Karpas-422 (cell line): ENCODE measurements at regions not wholly inside any gene's neighbourhood (a gene's known extent, or its start where the extent isn't known, plus 50 kb on each side); places are given as distances from the start of the nearest gene placed in this dataset.

Experiments
- DNase-seq: peaks from one replicate; pipeline ENCODE4 v3.0.0-alpha.2; 2015
- H2AFZ ChIP-seq: fragments of 200-600 bp; sonication (generic); 2 replicates; pipeline ENCODE4 v1.6.1; 2014; ENCODE audit warnings: antibody characterized with exemption, low read length, mixed read lengths
- H3K27ac ChIP-seq: fragments of 200-600 bp; sonication (generic); 2 replicates; pipeline ENCODE4 v1.5.1; 2014; ENCODE audit warnings: mild to moderate bottlenecking, low read length, moderate library complexity
- H3K27me3 ChIP-seq: fragments of 200-600 bp; sonication (generic); 2 replicates; pipeline ENCODE4 v1.6.1; 2014; ENCODE audit warnings: low read length, mixed read lengths
- H3K36me3 ChIP-seq: fragments of 200-600 bp; sonication (generic); 2 replicates; pipeline ENCODE4 v1.6.1; 2014; ENCODE audit warnings: low read length, mixed read lengths; ENCODE audit not compliant: insufficient read depth
- H3K4me1 ChIP-seq: fragments of 200-600 bp; sonication (generic); 2 replicates; pipeline ENCODE4 v1.6.1; 2014; ENCODE audit warnings: mild to moderate bottlenecking, low read length, mixed read lengths
- H3K4me2 ChIP-seq: fragments of 200-600 bp; sonication (generic); 2 replicates; pipeline ENCODE4 v1.6.1; 2014; ENCODE audit warnings: low read length, low read depth, mild to moderate bottlenecking; ENCODE audit not compliant: poor library complexity, severe bottlenecking
- H3K4me3 ChIP-seq: fragments of 200-600 bp; sonication (generic); 2 replicates; pipeline ENCODE4 v1.5.1; 2014; ENCODE audit warnings: mild to moderate bottlenecking, antibody characterized with exemption, low read length, mixed read lengths
- H3K79me2 ChIP-seq: fragments of 200-600 bp; sonication (generic); 2 replicates; pipeline ENCODE4 v1.6.1; 2014; ENCODE audit warnings: mild to moderate bottlenecking, low read length, mixed read lengths
- H3K9ac ChIP-seq: fragments of 200-600 bp; sonication (generic); 2 replicates; pipeline ENCODE4 v1.6.0; 2014; ENCODE audit warnings: low read length
- H3K9me2 ChIP-seq: fragments of 200-600 bp; sonication (generic), shearing (Covaris generic); replicated peaks from 2 replicates; pipeline ENCODE4 v1.6.0; 2014; ENCODE audit warnings: mild to moderate bottlenecking, low read length, moderate library complexity; ENCODE audit not compliant: insufficient read depth
- H3K9me3 ChIP-seq: fragments of 300-700, 200-600 bp; sonication (generic); 2 replicates; pipeline ENCODE4 v1.6.1; 2014; ENCODE audit warnings: low read length, mixed read lengths
- H4K20me1 ChIP-seq: fragments of 200-600 bp; sonication (generic); 2 replicates; pipeline ENCODE4 v1.6.1; 2014; ENCODE audit warnings: mild to moderate bottlenecking, antibody characterized with exemption, low read length, low read depth; ENCODE audit not compliant: insufficient read depth

DNA sequence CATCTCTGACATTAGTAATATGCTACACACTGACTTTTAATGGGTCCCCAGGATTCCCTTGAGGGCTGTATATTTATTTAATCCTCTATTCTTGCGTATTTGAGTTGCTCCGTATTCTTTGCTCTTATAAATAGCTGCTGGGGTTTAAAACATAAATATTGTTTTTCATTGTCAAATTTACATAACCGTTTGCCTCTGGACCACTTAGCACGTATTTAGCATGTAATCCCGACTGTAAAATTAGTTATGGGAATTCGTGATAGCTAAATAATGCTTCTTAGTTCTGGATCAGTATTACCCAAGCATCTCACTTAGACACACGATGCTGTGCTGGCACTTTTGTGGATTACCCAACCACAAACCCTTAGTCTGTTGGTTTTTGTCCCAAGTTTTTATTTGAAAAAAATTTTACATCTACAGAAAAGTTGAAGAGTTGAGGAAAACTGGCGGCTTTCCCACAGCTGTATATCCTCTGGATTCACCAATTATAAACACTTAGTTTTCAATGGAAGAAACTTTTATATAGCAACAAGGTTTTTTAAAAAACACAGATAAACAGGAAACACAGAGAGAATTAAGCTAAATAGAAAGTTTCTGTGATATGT, 296.8 kb upstream of the TPM1 start:
- Histone ChIP-seq H2AFZ (no peak overlapping the region), H3K27ac (no peak overlapping the region), H3K4me2 (no peak overlapping the region), H3K36me3 (no peaks in the 10 kb centered on the region), H3K4me1 (no peaks in the 10 kb centered on the region), H3K27me3 (no peaks in the 10 kb centered on the region), H3K9me2 (no peaks in the 10 kb centered on the region), H3K79me2 (no peaks in the 10 kb centered on the region), H3K9me3 (no peaks in the 10 kb centered on the region), H3K9ac (no peak overlapping the region), H4K20me1 (no peaks in the 10 kb centered on the region), H3K4me3 (no peak overlapping the region)
- no peak for DNase-seq

DNA sequence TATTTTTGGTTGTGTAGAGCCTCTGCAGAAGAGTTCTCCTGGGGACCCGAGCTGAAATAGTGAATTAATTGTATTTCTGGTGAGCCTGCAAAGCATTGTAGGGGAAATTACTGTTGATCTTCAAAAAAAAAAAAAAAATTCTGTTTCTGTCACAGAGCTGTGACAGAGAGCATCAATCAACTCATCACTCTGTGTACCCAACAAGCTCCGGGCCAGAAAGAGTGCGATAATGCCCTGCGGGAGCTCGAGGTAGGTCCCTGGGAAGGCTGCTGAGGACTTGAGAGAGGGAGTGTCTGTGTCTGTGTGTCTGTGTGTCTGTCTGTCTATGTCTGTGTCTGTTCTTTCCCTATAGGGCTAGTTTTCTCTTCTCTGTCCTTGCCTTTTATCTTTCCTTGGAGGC, 294.4 kb upstream of the TPM1 start:
- no peaks in the 10 kb centered on the region for H3K9me2 ChIP-seq
- H3K9ac ChIP-seq: no peak overlapping the region
- H3K79me2 ChIP-seq: no peaks in the 10 kb centered on the region
- H3K4me2 ChIP-seq: no peak overlapping the region
- DNase-seq: no peak
- H3K27me3 ChIP-seq: no peaks in the 10 kb centered on the region
- no peaks in the 10 kb centered on the region for H3K36me3 ChIP-seq
- H3K4me3 ChIP-seq: no peak overlapping the region
- H3K9me3 ChIP-seq: no peaks in the 10 kb centered on the region
- no peaks in the 10 kb centered on the region for H4K20me1 ChIP-seq
- no peak overlapping the region for H3K27ac ChIP-seq
- H2AFZ ChIP-seq: no peak overlapping the region
- H3K4me1 ChIP-seq: no peaks in the 10 kb centered on the region

DNA sequence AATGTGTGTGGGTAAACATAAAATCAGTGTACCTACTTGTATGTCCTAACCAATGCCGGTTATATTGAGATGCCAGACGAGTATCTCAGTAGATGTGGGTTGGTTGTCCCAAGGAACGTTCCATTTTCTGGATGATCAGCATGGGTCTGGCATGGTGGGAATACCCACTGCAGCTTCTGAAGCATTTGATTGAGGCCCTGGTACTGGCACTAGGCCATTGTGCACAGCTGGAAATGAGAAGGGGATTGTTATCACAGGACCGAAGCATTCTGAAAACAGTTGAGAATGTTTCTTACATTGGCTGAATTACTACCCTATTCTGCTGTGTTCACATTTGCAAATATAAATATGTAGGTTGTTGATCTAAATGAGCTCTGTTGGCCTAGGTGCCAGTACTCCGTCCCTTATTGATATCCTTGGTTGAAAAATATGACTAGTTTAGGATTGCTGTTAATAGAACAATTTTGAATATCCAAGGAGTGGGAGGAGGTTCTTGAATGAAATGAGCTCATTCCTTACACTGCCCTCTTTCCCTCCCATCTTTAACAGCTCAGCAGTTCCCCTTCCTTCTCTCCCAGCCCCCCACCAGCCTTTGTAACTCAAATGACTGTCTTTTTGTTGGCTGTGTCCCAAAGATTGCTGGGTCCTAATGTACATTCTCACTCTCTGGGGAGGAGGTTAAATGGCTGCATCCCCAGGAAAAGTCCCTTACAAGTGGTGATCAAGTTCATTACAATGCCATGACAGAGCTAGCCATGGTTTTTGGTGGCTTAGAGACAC, 293.3 kb upstream of the TPM1 start:
- no peaks in the 10 kb centered on the region for H3K9me3 ChIP-seq
- no peak overlapping the region for H3K4me3 ChIP-seq
- H3K27me3 ChIP-seq: no peaks in the 10 kb centered on the region
- no peaks in the 10 kb centered on the region for H3K4me1 ChIP-seq
- H3K4me2 ChIP-seq: no peak overlapping the region
- H3K9me2 ChIP-seq: no peaks in the 10 kb centered on the region
- no peaks in the 10 kb centered on the region for H3K36me3 ChIP-seq
- H4K20me1 ChIP-seq: no peaks in the 10 kb centered on the region
- H3K27ac ChIP-seq: no peak overlapping the region
- no peak overlapping the region for H2AFZ ChIP-seq
- H3K79me2 ChIP-seq: no peaks in the 10 kb centered on the region
- no peak overlapping the region for H3K9ac ChIP-seq
- DNase-seq: no peak

DNA sequence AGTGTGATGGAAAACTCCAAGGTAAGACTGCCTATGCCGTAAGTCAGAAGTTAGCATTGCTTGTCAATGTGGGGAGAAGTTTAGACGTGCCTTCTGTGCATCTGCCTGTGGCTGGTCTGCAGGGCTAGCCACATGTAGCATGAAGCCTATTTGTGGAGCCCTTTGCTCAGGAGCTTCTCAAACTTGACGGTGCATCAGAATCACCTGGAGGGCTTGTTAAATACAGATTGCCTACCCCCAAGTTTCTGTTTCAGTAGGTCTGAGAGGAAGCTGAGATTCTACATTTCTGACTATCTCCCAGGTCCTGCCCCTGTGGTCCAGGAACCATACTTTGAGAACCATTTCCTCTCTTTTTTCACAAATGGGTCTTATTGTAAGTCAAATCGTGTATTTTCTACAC, 292.1 kb upstream of the TPM1 start:
- Histone ChIP-seq H3K79me2 (no peaks in the 10 kb centered on the region), H3K4me1 (no peaks in the 10 kb centered on the region), H3K4me2 (no peak overlapping the region), H3K9me2 (no peaks in the 10 kb centered on the region), H3K9me3 (no peaks in the 10 kb centered on the region), H3K4me3 (no peak overlapping the region), H4K20me1 (no peaks in the 10 kb centered on the region), H3K27ac (no peak overlapping the region), H2AFZ (no peak overlapping the region), H3K36me3 (no peaks in the 10 kb centered on the region), H3K27me3 (no peaks in the 10 kb centered on the region), H3K9ac (no peak overlapping the region)
- no peak for DNase-seq

DNA sequence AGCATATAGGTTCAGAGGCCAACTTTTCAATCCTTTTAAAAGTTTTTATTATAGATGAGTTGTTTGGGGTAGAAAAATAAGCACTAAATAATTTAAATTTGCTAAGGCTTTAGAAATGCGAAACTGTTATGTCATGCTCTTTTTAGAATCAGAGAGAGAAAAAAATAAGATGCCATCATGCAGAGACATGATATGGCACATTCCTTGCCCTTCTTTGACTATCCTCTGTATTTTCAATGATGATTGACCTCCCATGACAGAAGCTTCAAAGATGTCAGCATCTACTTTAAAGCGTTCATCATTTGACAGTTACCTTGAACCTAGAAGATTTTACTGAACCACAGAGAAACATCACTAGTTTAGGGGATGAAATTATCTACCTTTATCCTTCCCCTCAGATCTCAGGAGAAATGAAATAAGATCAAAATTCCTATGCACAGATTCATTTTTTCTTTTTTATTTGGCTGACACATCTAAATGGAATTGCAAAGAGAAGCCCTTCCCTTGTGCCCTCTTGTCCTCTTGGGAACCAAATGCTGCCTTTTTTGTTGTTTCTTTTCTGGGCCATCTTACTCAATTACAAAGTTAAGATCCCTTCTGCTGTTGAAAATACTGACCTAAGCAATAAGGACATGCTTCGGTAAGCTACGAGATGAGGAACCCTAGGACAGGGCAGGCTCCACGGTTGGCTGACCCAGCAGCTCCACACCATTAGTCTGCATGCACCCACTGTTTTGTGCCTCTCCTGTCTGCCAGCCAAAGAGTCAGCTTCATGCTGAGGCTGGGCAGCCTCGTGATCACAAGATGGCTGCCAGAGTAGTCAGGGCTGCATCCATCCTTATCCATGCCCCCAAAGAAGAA, 289.7 kb upstream of the TPM1 start:
- Histone ChIP-seq H3K27ac (no peak overlapping the region), H3K9me3 (no peaks in the 10 kb centered on the region), H3K4me1 (no peaks in the 10 kb centered on the region), H3K27me3 (no peaks in the 10 kb centered on the region), H3K4me3 (no peak overlapping the region), H3K36me3 (no peaks in the 10 kb centered on the region), H2AFZ (no peak overlapping the region), H3K79me2 (no peaks in the 10 kb centered on the region), H3K9ac (no peak overlapping the region), H4K20me1 (no peaks in the 10 kb centered on the region), H3K9me2 (no peaks in the 10 kb centered on the region), H3K4me2 (no peak overlapping the region)
- DNase-seq: no peak

DNA sequence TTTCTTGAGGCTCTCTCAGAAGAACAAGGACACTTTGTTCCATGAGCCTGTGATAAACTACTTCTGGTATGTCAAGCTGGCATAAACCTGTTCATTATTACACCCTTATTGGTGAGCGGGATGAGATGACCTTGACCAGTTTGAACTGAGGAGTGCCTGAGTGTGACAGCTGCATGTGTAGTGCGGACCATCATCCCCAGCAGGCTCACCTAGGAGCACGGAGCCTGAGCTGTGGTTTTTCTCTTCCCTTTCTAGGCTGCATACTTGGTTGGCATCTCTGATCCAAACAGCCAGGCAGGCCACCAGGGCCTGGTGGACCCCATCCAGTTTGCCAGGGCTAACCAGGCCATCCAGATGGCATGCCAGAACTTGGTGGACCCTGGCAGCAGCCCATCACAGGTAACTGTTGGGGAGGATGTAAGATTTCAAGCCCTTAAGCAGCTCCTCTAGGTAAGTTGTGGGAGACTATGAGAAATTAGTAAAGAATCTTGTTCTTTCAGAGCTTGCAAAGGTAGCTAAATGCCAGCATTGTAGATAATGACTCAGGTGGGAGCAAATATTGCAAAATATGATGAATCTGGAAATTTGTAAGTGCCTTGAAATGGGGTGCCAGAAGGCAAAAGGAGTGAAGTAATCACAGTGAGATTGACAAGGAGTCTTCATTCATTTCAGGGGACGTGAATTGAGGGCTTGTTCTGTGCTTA, 288.9 kb upstream of the TPM1 start:
- Histone ChIP-seq H3K4me2 (no peak overlapping the region), H2AFZ (no peak overlapping the region), H3K27me3 (no peaks in the 10 kb centered on the region), H3K9me2 (no peaks in the 10 kb centered on the region), H3K79me2 (no peaks in the 10 kb centered on the region), H3K36me3 (no peaks in the 10 kb centered on the region), H3K9me3 (no peaks in the 10 kb centered on the region), H3K9ac (no peak overlapping the region), H3K27ac (no peak overlapping the region), H3K4me1 (no peaks in the 10 kb centered on the region), H4K20me1 (no peaks in the 10 kb centered on the region), H3K4me3 (no peak overlapping the region)
- DNase-seq: no peak

DNA sequence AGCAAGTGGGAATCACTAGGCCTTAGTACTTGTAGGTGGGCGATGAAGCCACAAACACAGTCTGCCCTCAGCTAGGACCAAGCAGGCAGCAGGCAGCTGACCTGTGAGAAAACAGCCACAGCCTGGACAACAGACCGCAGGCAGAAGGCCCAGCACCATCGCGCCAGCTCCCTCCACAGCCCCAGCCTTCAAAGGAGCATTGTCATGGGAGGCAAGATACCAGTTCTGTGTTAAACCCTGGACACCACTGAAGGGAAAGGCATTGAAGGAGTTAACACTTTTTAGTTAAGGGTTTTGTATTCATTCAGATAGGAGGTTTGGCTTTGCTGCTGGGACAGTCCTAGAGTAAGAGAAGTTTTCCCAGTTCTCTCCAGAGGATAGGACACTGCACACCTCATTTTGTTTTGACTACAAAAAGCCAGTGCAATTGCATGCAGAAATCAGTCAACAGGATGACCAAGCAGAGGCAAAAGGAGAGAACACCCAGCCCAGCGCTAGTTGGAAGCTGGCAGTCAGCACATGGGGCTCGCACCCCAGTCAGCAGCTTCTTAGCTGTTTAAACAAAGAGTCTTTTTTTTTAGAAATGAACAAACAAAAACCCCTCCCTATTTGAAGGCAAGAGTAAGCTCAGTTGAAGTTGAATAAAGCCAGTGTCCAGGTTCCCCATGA, 286.1 kb upstream of the TPM1 start:
- Histone ChIP-seq H3K27me3 (no peaks in the 10 kb centered on the region), H3K36me3 (no peaks in the 10 kb centered on the region), H3K9me2 (no peaks in the 10 kb centered on the region), H2AFZ (no peak overlapping the region), H3K27ac (no peak overlapping the region), H3K4me1 (no peaks in the 10 kb centered on the region), H3K4me2 (no peak overlapping the region), H3K9ac (no peak overlapping the region), H3K9me3 (no peaks in the 10 kb centered on the region), H3K79me2 (no peaks in the 10 kb centered on the region), H3K4me3 (no peak overlapping the region), H4K20me1 (no peaks in the 10 kb centered on the region)
- no peak for DNase-seq
